ENCODE measurements at regions not wholly inside any gene's neighbourhood (a gene's known extent, or its start where the extent isn't known, plus 50 kb on each side); places are given as distances from the start of the nearest gene placed in this dataset.

GRCh38 chr1:83769594-83770318, 229.2 kb downstream of the TTLL7 start:
- no peak for DNase-seq

GRCh38 chr1:83769072-83769471, 229.9 kb downstream of the TTLL7 start:
- no peak for DNase-seq

- DNase-seq, result no peak
These were observed 232.7 kb downstream of the TTLL7 start for GRCh38 chr1:83766241-83766691.

GRCh38 chr1:83765125-83765524, 233.8 kb downstream of the TTLL7 start:
- no peak for DNase-seq

- DNase-seq, result no peak
These were observed 234.7 kb downstream of the TTLL7 start for GRCh38 chr1:83764209-83764608.

GRCh38 chr1:83763361-83764095, 235.4 kb downstream of the TTLL7 start:
- DNase-seq, result no peak

GRCh38 chr1:83762416-83762815, 236.5 kb downstream of the TTLL7 start:
- DNase-seq, result no peak

- no peak for DNase-seq
These were observed 236.9 kb downstream of the TTLL7 start for GRCh38 chr1:83762039-83762365.

- no peak for DNase-seq
These were observed 237.5 kb downstream of the TTLL7 start for GRCh38 chr1:83761167-83762038.

- no peak for DNase-seq
These were observed 238.5 kb downstream of the TTLL7 start for GRCh38 chr1:83760226-83761021.

GRCh38 chr1:83756984-83757717, 241.8 kb downstream of the TTLL7 start:
- no peak for DNase-seq

- DNase-seq, result no peak
These were observed 247.3 kb downstream of the TTLL7 start for GRCh38 chr1:83751602-83752001.

GRCh38 chr1:83750201-83750600, 248.7 kb downstream of the TTLL7 start:
- DNase-seq, result no peak

- DNase-seq, result no peak
These were observed 251.0 kb downstream of the TTLL7 start for GRCh38 chr1:83747853-83748482.

- no peak for DNase-seq
These were observed 252.7 kb downstream of the TTLL7 start for GRCh38 chr1:83746234-83746633.

- DNase-seq, result no peak
These were observed 256.5 kb downstream of the TTLL7 start for GRCh38 chr1:83742446-83742845.

GRCh38 chr1:83741770-83742169, 257.2 kb downstream of the TTLL7 start:
- DNase-seq, result no peak

GRCh38 chr1:83741348-83741747, 257.6 kb downstream of the TTLL7 start:
- no peak for DNase-seq

GRCh38 chr1:83735526-83735925, 263.4 kb downstream of the TTLL7 start:
- DNase-seq, result no peak

GRCh38 chr1:83734420-83734819, 264.5 kb downstream of the TTLL7 start:
- no peak for DNase-seq

GRCh38 chr1:83725735-83726360, 273.1 kb downstream of the TTLL7 start:
- no peak for DNase-seq
